Astrocyte of the spinal cord (primary cell): ENCODE measurements at regions not wholly inside any gene's neighbourhood (a gene's known extent, or its start where the extent isn't known, plus 50 kb on each side); places are given as distances from the start of the nearest gene placed in this dataset.

ENCODE experiments used
- DNase-seq: peaks from one replicate; pipeline ENCODE4 v3.0.0; 2011; ENCODE audit warnings: low read depth, low spot score
- H3K4me3 ChIP-seq: 2 replicates; pipeline ENCODE4 v1.5.1; 2011; ENCODE audit warnings: low read depth, mild to moderate bottlenecking, low read length, moderate library complexity
- CTCF ChIP-seq: IDR thresholded peaks from 2 replicates; pipeline ENCODE4 v1.5.1; 2012; ENCODE audit warnings: low read depth, mild to moderate bottlenecking, low read length, inconsistent platforms
- in situ Hi-C: cut with HindIII; loops from 2 replicates; pipeline ENCODE4 v1.10.0; 2017; ENCODE audit warnings: low sequenced_read_pairs

- no peak for DNase-seq
- in situ Hi-C loops = no loop called here
- no peak overlapping the region for H3K4me3 ChIP-seq
- no peak for TF ChIP-seq CTCF
Measured at GRCh38 chr4:41396214-41396613, 139.5 kb downstream of the UCHL1 start.

- DNase-seq = no peak
- in situ Hi-C loops = no loop called here
- no peak for TF ChIP-seq CTCF
- no peak overlapping the region for H3K4me3 ChIP-seq
Measured at GRCh38 chr4:41396869-41397268, 140.1 kb downstream of the UCHL1 start.

- no peak overlapping the region for H3K4me3 ChIP-seq
- in situ Hi-C loops = no loop called here
- no peak for DNase-seq
- no peak for TF ChIP-seq CTCF
Measured at GRCh38 chr4:41399231-41399630, 138.7 kb upstream of the LIMCH1 start.

GRCh38 chr4:41400296-41400695 lies 137.7 kb upstream of the LIMCH1 start:
- DNase-seq = no peak
- in situ Hi-C loops = no loop called here
- H3K4me3 ChIP-seq = no peak overlapping the region
- no peak for TF ChIP-seq CTCF

- no peak for DNase-seq
- in situ Hi-C loops = no loop called here
- H3K4me3 ChIP-seq = no peak overlapping the region
- TF ChIP-seq CTCF = no peak
Measured at GRCh38 chr4:41405464-41406112, 132.4 kb upstream of the LIMCH1 start.

GRCh38 chr4:41406113-41406516 lies 131.8 kb upstream of the LIMCH1 start:
- DNase-seq = no peak
- no peak for TF ChIP-seq CTCF
- no peak overlapping the region for H3K4me3 ChIP-seq
- in situ Hi-C loops = no loop called here
